ENCODE measurements at regions not wholly inside any gene's neighbourhood (a gene's known extent, or its start where the extent isn't known, plus 50 kb on each side); places are given as distances from the start of the nearest gene placed in this dataset.

GRCh38 chr1:55750628-55750995, 535.4 kb upstream of the USP24 start:
- TF ChIP-seq, protein P1, sequence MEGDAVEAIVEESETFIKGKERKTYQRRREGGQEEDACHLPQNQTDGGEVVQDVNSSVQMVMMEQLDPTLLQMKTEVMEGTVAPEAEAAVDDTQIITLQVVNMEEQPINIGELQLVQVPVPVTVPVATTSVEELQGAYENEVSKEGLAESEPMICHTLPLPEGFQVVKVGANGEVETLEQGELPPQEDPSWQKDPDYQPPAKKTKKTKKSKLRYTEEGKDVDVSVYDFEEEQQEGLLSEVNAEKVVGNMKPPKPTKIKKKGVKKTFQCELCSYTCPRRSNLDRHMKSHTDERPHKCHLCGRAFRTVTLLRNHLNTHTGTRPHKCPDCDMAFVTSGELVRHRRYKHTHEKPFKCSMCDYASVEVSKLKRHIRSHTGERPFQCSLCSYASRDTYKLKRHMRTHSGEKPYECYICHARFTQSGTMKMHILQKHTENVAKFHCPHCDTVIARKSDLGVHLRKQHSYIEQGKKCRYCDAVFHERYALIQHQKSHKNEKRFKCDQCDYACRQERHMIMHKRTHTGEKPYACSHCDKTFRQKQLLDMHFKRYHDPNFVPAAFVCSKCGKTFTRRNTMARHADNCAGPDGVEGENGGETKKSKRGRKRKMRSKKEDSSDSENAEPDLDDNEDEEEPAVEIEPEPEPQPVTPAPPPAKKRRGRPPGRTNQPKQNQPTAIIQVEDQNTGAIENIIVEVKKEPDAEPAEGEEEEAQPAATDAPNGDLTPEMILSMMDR (IDR thresholded peaks at IDR 0.05; ENCODE audit: extremely low read depth, insufficient read depth, missing control alignments), result no peak
- DNase-seq (ENCODE audit: low spot score), result no peak
- in situ Hi-C loops (cut with MboI; ENCODE audit: low pct_unique_long_range_greater_than_20kb, low sequenced_read_pairs, unreplicated experiment), result no loop called here

DNA sequence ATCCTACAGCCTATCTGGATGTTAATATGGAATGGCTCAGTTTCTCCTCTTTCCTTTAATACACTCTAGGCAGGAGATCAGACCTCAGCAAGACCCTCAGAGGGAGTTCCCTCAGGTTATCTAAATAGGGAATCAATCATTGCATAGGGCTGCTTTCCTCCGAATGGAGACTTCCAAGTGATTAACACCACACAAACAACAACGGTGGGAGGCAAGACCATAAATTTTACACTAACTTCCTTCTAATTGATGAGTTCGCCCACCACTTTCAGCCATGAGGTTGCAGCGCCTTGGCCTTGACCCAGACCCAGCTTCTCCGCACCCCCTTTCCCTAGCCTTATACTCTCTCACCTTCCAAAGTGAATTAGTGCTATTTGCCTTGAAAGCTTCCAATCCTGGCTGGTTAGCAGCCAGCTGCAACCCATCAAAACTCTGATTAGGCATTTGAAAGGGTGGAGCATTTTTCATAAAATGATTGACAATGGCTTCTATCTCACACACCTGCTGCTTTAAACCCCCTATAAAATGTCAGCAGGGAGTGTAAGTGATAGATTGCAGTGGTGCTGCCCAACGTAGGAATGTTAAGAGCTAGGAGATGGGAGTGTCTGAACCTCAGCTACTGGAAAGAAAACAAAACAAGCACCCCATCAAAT, 534.9 kb upstream of the USP24 start:
- in situ Hi-C loops (cut with MboI; ENCODE audit: low pct_unique_long_range_greater_than_20kb, low sequenced_read_pairs, unreplicated experiment), result no loop called here
- TF ChIP-seq, protein P1 (IDR thresholded peaks at IDR 0.05; ENCODE audit: extremely low read depth, insufficient read depth, missing control alignments), result no peak
- no peak for DNase-seq (ENCODE audit: low spot score)

GRCh38 chr1:55747408-55747841, 532.3 kb upstream of the USP24 start:
- DNase-seq (ENCODE audit: low spot score), result no peak
- TF ChIP-seq, protein P1 (IDR thresholded peaks at IDR 0.05; ENCODE audit: extremely low read depth, insufficient read depth, missing control alignments), result no peak
- in situ Hi-C loops (cut with MboI; ENCODE audit: low pct_unique_long_range_greater_than_20kb, low sequenced_read_pairs, unreplicated experiment), result no loop called here

- in situ Hi-C loops (cut with MboI; ENCODE audit: low pct_unique_long_range_greater_than_20kb, low sequenced_read_pairs, unreplicated experiment), result no loop called here
- TF ChIP-seq, protein P1 (IDR thresholded peaks at IDR 0.05; ENCODE audit: extremely low read depth, insufficient read depth, missing control alignments), result no peak
- DNase-seq (ENCODE audit: low spot score), result no peak
Observed at GRCh38 chr1:55746710-55747109, 531.5 kb upstream of the USP24 start.

DNA sequence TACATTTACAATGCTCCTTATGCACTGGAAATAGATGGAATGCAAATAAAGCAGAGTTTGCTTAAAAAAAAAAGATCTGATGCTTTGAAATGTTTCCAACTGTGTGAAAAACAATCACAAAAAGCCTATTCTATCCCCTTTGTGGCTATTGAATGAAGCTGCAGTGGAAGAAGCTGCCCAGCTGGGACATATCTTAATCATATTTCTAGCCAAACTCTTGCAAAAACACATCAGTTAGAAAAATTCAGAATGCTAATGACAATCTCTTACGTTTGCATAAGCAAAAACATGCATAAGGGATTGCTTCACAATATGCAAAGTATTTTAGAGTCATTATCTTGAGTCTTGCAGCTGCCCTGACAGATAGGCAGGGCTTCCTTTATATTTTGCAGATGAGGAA, 526.4 kb upstream of the USP24 start:
- no peak for DNase-seq (ENCODE audit: low spot score)

GRCh38 chr1:55735106-55735505, 519.9 kb upstream of the USP24 start:
- no peak for DNase-seq (ENCODE audit: low spot score)
- TF ChIP-seq, protein P1 (IDR thresholded peaks at IDR 0.05; ENCODE audit: extremely low read depth, insufficient read depth, missing control alignments), result no peak
- in situ Hi-C loops (cut with MboI; ENCODE audit: low pct_unique_long_range_greater_than_20kb, low sequenced_read_pairs, unreplicated experiment), result no loop called here

More for the DNA sequence above, 526.4 kb upstream of the USP24 start:
- TF ChIP-seq, protein P1 (IDR thresholded peaks at IDR 0.05; ENCODE audit: extremely low read depth, insufficient read depth, missing control alignments), result no peak
- in situ Hi-C loops (cut with MboI; ENCODE audit: low pct_unique_long_range_greater_than_20kb, low sequenced_read_pairs, unreplicated experiment), result no loop called here
